ENCODE measurements at regions not wholly inside any gene's neighbourhood (a gene's known extent, or its start where the extent isn't known, plus 50 kb on each side); places are given as distances from the start of the nearest gene placed in this dataset.

DNA sequence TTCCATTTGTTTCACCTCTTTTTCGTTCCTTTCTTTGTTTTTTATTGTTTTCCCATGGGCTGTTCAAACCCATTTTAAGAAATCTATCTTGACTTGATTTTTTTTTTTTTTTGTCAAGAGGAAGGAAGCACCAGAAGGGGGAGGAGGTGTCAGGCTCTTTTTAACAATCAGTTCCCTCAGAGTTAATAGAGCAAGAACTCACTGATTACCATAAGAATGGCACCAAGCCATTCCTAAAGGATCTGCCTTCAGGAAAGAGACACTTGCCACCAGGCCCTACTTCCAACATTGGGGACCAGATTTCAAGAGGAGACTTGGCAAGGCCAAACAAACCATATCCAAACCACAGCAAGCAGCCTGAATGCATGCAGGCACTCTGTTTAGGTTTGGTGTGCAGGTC, 168.0 kb downstream of the OTOR start:
- H3K27me3 ChIP-seq (replicated peaks in 1 of 2; ENCODE audit: control insufficient read depth in 2 of 2, extremely low read depth in 1 of 2, insufficient read depth in 2 of 2, low read length in 1 of 2): peaks cover 0 to 16% of the 10 kb centered on the region in 2 experiments
- H3K4me3 Mint-ChIP-seq: no peak overlapping the region
- DNase-seq: no peak
- H3K27ac Mint-ChIP-seq: no peak overlapping the region
- no peak overlapping the region for H3K4me3 ChIP-seq (ENCODE audit: control insufficient read depth in 1 of 2, extremely low read depth in 1 of 2, low read length in 1 of 2)
- no peaks in the 10 kb centered on the region for H3K4me1 ChIP-seq (ENCODE audit: control insufficient read depth in 1 of 2, extremely low read depth in 1 of 2, insufficient read depth in 2 of 2, low read length in 2 of 2)
- H3K36me3 Mint-ChIP-seq: no peaks in the 10 kb centered on the region
- no peak for ATAC-seq (replicated peaks in 1 of 4)
- H3K4me1 Mint-ChIP-seq: no peaks in the 10 kb centered on the region
- no peak overlapping the region for H3K27ac ChIP-seq (ENCODE audit: low read length)
- no peaks in the 10 kb centered on the region for H3K36me3 ChIP-seq (ENCODE audit: control insufficient read depth in 2 of 2, extremely low read depth in 1 of 2, insufficient read depth in 1 of 2, low read length in 1 of 2)
- peaks cover 0 to 3% of the 10 kb centered on the region in 2 donors for H3K27me3 Mint-ChIP-seq
- WGBS (ENCODE audit: insufficient coverage): no CpG with 5 or more reads among the region's 1 CpG
- H3K9me3 ChIP-seq: no peaks in the 10 kb centered on the region
- peaks cover 5 to 6% (median 6%) of the 10 kb centered on the region in 3 donors for H3K9me3 Mint-ChIP-seq
- ChIA-PET POLR2A (no interaction called here), CTCF (no interaction called here)

DNA sequence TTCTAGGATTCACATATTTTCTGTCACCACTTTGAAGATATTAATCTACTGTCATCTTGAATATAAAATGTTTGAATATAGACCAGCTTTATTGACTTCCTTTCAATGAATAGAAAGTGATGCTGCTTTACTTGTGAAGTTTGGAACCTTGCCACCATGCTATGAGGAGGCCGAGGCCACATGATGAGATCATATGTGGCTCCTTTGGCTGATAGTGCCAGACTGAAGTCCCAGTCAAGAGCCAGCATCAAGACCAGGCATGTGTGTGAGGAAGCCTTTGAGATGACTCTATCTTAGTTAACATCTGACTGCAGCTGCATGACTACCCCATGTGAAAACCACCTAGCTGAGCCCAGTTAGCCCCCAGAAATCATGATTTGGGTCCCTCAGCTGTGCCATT, 169.5 kb downstream of the OTOR start:
- Mint-ChIP-seq H3K4me3 (no peak overlapping the region), H3K36me3 (no peaks in the 10 kb centered on the region), H3K27ac (no peak overlapping the region), H3K4me1 (no peaks in the 10 kb centered on the region), H3K27me3 (peaks cover 0 to 3% of the 10 kb centered on the region in 2 donors), H3K9me3 (peaks cover 3 to 6% (median 4%) of the 10 kb centered on the region in 3 donors)
- H3K27me3 ChIP-seq (replicated peaks in 1 of 2; ENCODE audit: control insufficient read depth in 2 of 2, extremely low read depth in 1 of 2, insufficient read depth in 2 of 2, low read length in 1 of 2): peaks cover 0 to 16% of the 10 kb centered on the region in 2 experiments
- no peaks in the 10 kb centered on the region for H3K36me3 ChIP-seq (ENCODE audit: control insufficient read depth in 2 of 2, extremely low read depth in 1 of 2, insufficient read depth in 1 of 2, low read length in 1 of 2)
- ChIA-PET POLR2A (no interaction called here), CTCF (no interaction called here)
- no peak overlapping the region for H3K4me3 ChIP-seq (ENCODE audit: control insufficient read depth in 1 of 2, extremely low read depth in 1 of 2, low read length in 1 of 2)
- no peak overlapping the region for H3K27ac ChIP-seq (ENCODE audit: low read length)
- H3K4me1 ChIP-seq (ENCODE audit: control insufficient read depth in 1 of 2, extremely low read depth in 1 of 2, insufficient read depth in 2 of 2, low read length in 2 of 2): no peaks in the 10 kb centered on the region
- DNase-seq (no peak), ATAC-seq (replicated peaks in 1 of 4) (no peak)
- no peaks in the 10 kb centered on the region for H3K9me3 ChIP-seq
- 70% methylated on average over 1 of the region's 1 CpG for WGBS (ENCODE audit: insufficient coverage)

DNA sequence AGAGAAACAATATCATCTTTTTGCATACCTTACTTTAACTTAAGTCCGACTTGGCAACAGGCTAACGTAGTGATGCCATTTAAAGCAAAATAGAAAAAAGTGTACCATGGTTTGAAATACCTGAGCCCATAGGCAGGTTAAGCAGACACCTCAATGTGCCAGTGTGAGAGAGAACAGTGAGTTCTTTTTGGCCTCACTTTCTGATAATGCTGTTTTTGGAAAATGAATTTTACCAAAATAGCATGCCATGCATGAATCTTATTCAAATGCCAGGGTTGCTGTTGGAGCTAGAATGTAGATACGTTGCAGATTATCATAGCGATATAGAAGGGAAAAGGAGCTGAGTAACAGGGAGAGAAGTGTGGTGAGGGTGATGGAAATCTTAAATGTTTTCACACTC, 170.2 kb downstream of the OTOR start:
- Mint-ChIP-seq H3K27me3 (peaks cover 0 to 3% of the 10 kb centered on the region in 2 donors), H3K9me3 (peaks cover 2 to 6% (median 4%) of the 10 kb centered on the region in 3 donors), H3K4me3 (no peak overlapping the region), H3K36me3 (no peaks in the 10 kb centered on the region), H3K27ac (no peak overlapping the region), H3K4me1 (no peaks in the 10 kb centered on the region)
- no peak for DNase-seq
- no peaks in the 10 kb centered on the region for H3K36me3 ChIP-seq (ENCODE audit: control insufficient read depth in 2 of 2, extremely low read depth in 1 of 2, insufficient read depth in 1 of 2, low read length in 1 of 2)
- ChIA-PET POLR2A (no interaction called here), CTCF (no interaction called here)
- no peaks in the 10 kb centered on the region for H3K4me1 ChIP-seq (ENCODE audit: control insufficient read depth in 1 of 2, extremely low read depth in 1 of 2, insufficient read depth in 2 of 2, low read length in 2 of 2)
- no CpG with 5 or more reads among the region's 4 CpGs for WGBS (ENCODE audit: insufficient coverage)
- peaks cover 0 to 16% of the 10 kb centered on the region in 2 experiments for H3K27me3 ChIP-seq (replicated peaks in 1 of 2; ENCODE audit: control insufficient read depth in 2 of 2, extremely low read depth in 1 of 2, insufficient read depth in 2 of 2, low read length in 1 of 2)
- H3K9me3 ChIP-seq: no peaks in the 10 kb centered on the region
- no peak overlapping the region for H3K4me3 ChIP-seq (ENCODE audit: control insufficient read depth in 1 of 2, extremely low read depth in 1 of 2, low read length in 1 of 2)
- ATAC-seq (replicated peaks in 1 of 4): no peak
- no peak overlapping the region for H3K27ac ChIP-seq (ENCODE audit: low read length)

DNA sequence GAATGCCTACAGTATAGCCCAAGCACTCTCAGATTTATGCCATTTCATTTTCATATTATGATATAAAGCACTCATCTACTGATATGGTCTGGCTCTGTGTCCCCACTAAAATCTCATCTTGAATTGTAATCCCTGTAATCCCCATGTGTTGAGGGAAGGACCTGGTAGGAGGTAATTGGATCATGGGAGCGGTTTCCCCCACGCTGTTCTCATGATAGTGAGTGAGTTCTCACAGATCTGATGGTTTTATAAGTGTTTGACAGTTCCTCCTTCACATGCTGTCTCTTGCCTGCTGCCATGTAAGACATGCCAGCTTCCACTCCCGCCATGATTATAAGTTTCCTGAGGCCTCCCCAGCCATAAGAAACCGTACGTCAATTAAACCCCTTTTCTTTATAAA, 171.7 kb downstream of the OTOR start:
- CTCF ChIA-PET: no interaction called here
- Mint-ChIP-seq H3K4me1 (no peaks in the 10 kb centered on the region), H3K27me3 (peaks cover 0 to 3% of the 10 kb centered on the region in 2 donors), H3K9me3 (peaks cover 0 to 6% (median 4%) of the 10 kb centered on the region in 3 donors), H3K36me3 (no peaks in the 10 kb centered on the region), H3K4me3 (no peak overlapping the region), H3K27ac (no peak overlapping the region)
- H3K4me1 ChIP-seq (ENCODE audit: control insufficient read depth in 1 of 2, extremely low read depth in 1 of 2, insufficient read depth in 2 of 2, low read length in 2 of 2): no peaks in the 10 kb centered on the region
- ATAC-seq (replicated peaks in 1 of 4) (no peak), DNase-seq (no peak)
- H3K27ac ChIP-seq (ENCODE audit: low read length): no peak overlapping the region
- H3K36me3 ChIP-seq (ENCODE audit: control insufficient read depth in 2 of 2, extremely low read depth in 1 of 2, insufficient read depth in 1 of 2, low read length in 1 of 2): no peaks in the 10 kb centered on the region
- H3K9me3 ChIP-seq: no peaks in the 10 kb centered on the region
- no CpG with 5 or more reads among the region's 5 CpGs for WGBS (ENCODE audit: insufficient coverage)
- H3K27me3 ChIP-seq (replicated peaks in 1 of 2; ENCODE audit: control insufficient read depth in 2 of 2, extremely low read depth in 1 of 2, insufficient read depth in 2 of 2, low read length in 1 of 2): peaks cover 0 to 12% of the 10 kb centered on the region in 2 experiments
- H3K4me3 ChIP-seq (ENCODE audit: control insufficient read depth in 1 of 2, extremely low read depth in 1 of 2, low read length in 1 of 2): no peak overlapping the region
- POLR2A ChIA-PET: no interaction called here

DNA sequence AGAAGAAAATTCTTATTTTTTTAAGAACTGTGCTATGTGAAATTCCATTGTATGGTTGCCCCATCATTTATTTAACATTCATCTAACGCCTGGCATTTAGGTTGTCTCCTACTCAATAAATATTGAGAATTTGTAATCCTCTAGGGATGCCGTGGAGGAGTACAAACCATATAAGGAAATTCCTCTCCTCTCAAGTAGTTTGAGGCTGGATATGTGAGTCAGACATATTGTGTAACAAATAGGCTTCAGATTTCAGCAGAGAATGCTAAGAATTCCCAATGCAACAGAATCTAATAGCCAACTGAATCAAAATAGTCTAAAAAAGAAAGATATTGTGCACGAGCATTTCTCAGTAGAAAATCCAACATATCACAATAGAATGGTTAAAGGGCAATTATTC, 174.7 kb downstream of the OTOR start:
- DNase-seq: no peak
- CTCF ChIA-PET: no interaction called here
- Histone ChIP-seq H3K9me3 (no peaks in the 10 kb centered on the region), H3K27ac (ENCODE audit: low read length) (no peak overlapping the region), H3K27me3 (replicated peaks in 1 of 2; ENCODE audit: control insufficient read depth in 2 of 2, extremely low read depth in 1 of 2, insufficient read depth in 2 of 2, low read length in 1 of 2) (no peaks in the 10 kb centered on the region), H3K4me1 (ENCODE audit: control insufficient read depth in 1 of 2, extremely low read depth in 1 of 2, insufficient read depth in 2 of 2, low read length in 2 of 2) (no peaks in the 10 kb centered on the region), H3K36me3 (ENCODE audit: control insufficient read depth in 2 of 2, extremely low read depth in 1 of 2, insufficient read depth in 1 of 2, low read length in 1 of 2) (no peaks in the 10 kb centered on the region), H3K4me3 (ENCODE audit: control insufficient read depth in 1 of 2, extremely low read depth in 1 of 2, low read length in 1 of 2) (no peak overlapping the region)
- Mint-ChIP-seq H3K4me1 (no peaks in the 10 kb centered on the region), H3K27ac (no peak overlapping the region), H3K4me3 (no peak overlapping the region), H3K27me3 (no peaks in the 10 kb centered on the region), H3K9me3 (peaks cover 2 to 6% (median 4%) of the 10 kb centered on the region in 3 donors), H3K36me3 (no peaks in the 10 kb centered on the region)
- POLR2A ChIA-PET: no interaction called here
- ATAC-seq (replicated peaks in 1 of 4): no peak
- WGBS (ENCODE audit: insufficient coverage): no CpG with 5 or more reads among the region's 3 CpGs

DNA sequence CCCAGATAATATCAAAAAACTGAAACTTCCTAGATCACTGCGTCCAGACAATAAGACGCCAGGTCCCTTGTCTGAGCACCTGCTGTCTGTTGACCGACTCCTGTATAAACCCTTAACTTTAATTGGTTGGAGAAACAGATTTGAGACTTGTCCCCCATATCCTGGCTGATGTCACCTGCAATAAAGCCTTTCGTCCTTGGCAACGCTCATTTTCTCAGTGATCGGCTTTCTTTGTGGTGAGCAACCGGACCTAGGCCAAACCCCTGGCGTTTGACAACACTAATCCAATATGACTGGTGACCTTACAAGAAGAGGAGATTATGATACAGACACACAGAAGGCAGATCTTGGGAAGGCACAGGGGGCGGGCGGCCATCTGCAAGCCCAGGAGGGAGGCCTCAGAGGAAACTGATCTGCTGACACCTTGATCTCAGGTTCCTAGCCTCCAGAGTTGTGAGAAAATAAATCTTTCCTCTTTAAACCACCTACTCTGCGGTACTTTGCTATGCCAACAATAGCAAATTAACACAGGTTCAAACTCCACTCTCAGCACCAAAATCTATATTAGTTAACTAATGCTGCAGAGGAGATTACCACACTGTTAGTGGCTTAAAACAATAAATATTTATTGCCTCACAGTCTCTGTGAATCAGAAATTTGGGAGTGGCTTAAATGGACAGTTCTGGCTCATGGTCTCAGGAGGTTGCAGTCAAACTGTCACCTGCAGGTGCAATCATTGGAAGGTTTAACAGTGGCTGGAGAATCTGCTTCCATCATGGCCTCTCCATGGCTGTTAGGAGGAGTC, 178.7 kb downstream of the OTOR start:
- ChIA-PET POLR2A (interaction anchor here in 1 of 2 donors (0.5 kb wide), 1 partner anchor 515 kb away, joined by 3 read pairs; no protein-coding TSS in a partner anchor), CTCF (no interaction called here)
- H3K27me3 Mint-ChIP-seq: peaks cover 0 to 2% of the 10 kb centered on the region in 2 donors
- Histone ChIP-seq H3K4me3 (ENCODE audit: control insufficient read depth in 1 of 2, extremely low read depth in 1 of 2, low read length in 1 of 2) (no peak overlapping the region), H3K36me3 (ENCODE audit: control insufficient read depth in 2 of 2, extremely low read depth in 1 of 2, insufficient read depth in 1 of 2, low read length in 1 of 2) (no peaks in the 10 kb centered on the region), H3K9me3 (no peaks in the 10 kb centered on the region), H3K27ac (ENCODE audit: low read length) (no peak overlapping the region), H3K27me3 (replicated peaks in 1 of 2; ENCODE audit: control insufficient read depth in 2 of 2, extremely low read depth in 1 of 2, insufficient read depth in 2 of 2, low read length in 1 of 2) (no peaks in the 10 kb centered on the region), H3K4me1 (ENCODE audit: control insufficient read depth in 1 of 2, extremely low read depth in 1 of 2, insufficient read depth in 2 of 2, low read length in 2 of 2) (no peaks in the 10 kb centered on the region)
- H3K36me3 Mint-ChIP-seq: no peaks in the 10 kb centered on the region
- no peak for DNase-seq
- peaks cover 2 to 6% (median 6%) of the 10 kb centered on the region in 3 donors for H3K9me3 Mint-ChIP-seq
- 100% methylated on average over 6 of the region's 11 CpGs for WGBS (ENCODE audit: insufficient coverage)
- ATAC-seq (replicated peaks in 1 of 4): no peak
- H3K27ac Mint-ChIP-seq: no peak overlapping the region
- H3K4me1 Mint-ChIP-seq: no peaks in the 10 kb centered on the region
- H3K4me3 Mint-ChIP-seq: no peak overlapping the region

Data from T-cell (primary cell).